Osteoblast (primary cell): ENCODE measurements at regions not wholly inside any gene's neighbourhood (a gene's known extent, or its start where the extent isn't known, plus 50 kb on each side); places are given as distances from the start of the nearest gene placed in this dataset.

Experiments used
- DNase-seq: peaks from one replicate; pipeline ENCODE4 v3.0.0; 2011; ENCODE audit warnings: low spot score, mixed read lengths; ENCODE audit not compliant: insufficient read length; ENCODE audit errors: missing footprints
- H2AFZ ChIP-seq: 2 replicates; pipeline ENCODE4 v1.6.0; 2011; ENCODE audit warnings: mild to moderate bottlenecking, low read length
- H3K27ac ChIP-seq: 2 replicates; pipeline ENCODE4 v1.5.1; 2011; ENCODE audit warnings: mild to moderate bottlenecking, low read depth, low read length, moderate library complexity
- H3K27me3 ChIP-seq: 2 replicates; pipeline ENCODE4 v1.6.0; 2012; ENCODE audit warnings: mild to moderate bottlenecking, control low read depth, inconsistent platforms, low read length, moderate library complexity; ENCODE audit not compliant: insufficient read depth
- H3K36me3 ChIP-seq: 2 replicates; pipeline ENCODE4 v1.5.1; 2011; ENCODE audit warnings: mild to moderate bottlenecking, low read length, control low read depth, moderate library complexity; ENCODE audit not compliant: insufficient read depth
- H3K4me1 ChIP-seq: 2 replicates; pipeline ENCODE4 v1.5.1; 2011; ENCODE audit warnings: mild to moderate bottlenecking, low read length, control low read depth, moderate library complexity; ENCODE audit not compliant: insufficient read depth
- H3K4me2 ChIP-seq: 2 replicates; pipeline ENCODE4 v1.6.0; 2011; ENCODE audit warnings: mild to moderate bottlenecking, low read length; ENCODE audit not compliant: insufficient read depth
- H3K4me3 ChIP-seq: fragments of 200-600 bp; sonication (generic); 3 replicates; pipeline ENCODE4 v1.5.1; 2012; ENCODE audit warnings: mild to moderate bottlenecking, low read length, inconsistent platforms; ENCODE audit not compliant: insufficient read depth
- H3K79me2 ChIP-seq: 2 replicates; pipeline ENCODE4 v1.6.0; 2012; ENCODE audit warnings: mild to moderate bottlenecking, low read length, control low read depth, inconsistent platforms; ENCODE audit not compliant: insufficient read depth
- H3K9me3 ChIP-seq: 2 replicates; pipeline ENCODE4 v1.5.1; 2011; ENCODE audit warnings: low read depth, low read length, control low read depth
- H4K20me1 ChIP-seq: 2 replicates; pipeline ENCODE4 v1.6.0; 2012; ENCODE audit warnings: mild to moderate bottlenecking, low read length, control low read depth; ENCODE audit not compliant: insufficient read depth
- CTCF ChIP-seq: IDR thresholded peaks from 2 replicates; pipeline ENCODE4 v1.5.1; 2011; ENCODE audit warnings: mild to moderate bottlenecking, low read depth, low read length, moderate library complexity; ENCODE audit errors: extremely low read depth

- Histone ChIP-seq H3K4me3 (no peak overlapping the region), H3K27me3 (no peaks in the 10 kb centered on the region), H4K20me1 (no peaks in the 10 kb centered on the region), H3K9me3 (no peaks in the 10 kb centered on the region), H3K79me2 (no peaks in the 10 kb centered on the region), H3K27ac (no peak overlapping the region), H3K4me2 (no peak overlapping the region), H2AFZ (no peak overlapping the region), H3K4me1 (no peaks in the 10 kb centered on the region), H3K36me3 (no peaks in the 10 kb centered on the region)
- TF ChIP-seq CTCF: no peak
- DNase-seq: no peak
Measured at GRCh38 chr3:13947912-13948311, 68.0 kb upstream of the WNT7A start.

- Histone ChIP-seq H4K20me1 (no peaks in the 10 kb centered on the region), H3K9me3 (no peaks in the 10 kb centered on the region), H2AFZ (no peak overlapping the region), H3K27ac (no peak overlapping the region), H3K4me2 (no peak overlapping the region), H3K4me3 (no peak overlapping the region), H3K4me1 (no peaks in the 10 kb centered on the region), H3K27me3 (no peaks in the 10 kb centered on the region), H3K79me2 (no peaks in the 10 kb centered on the region), H3K36me3 (no peaks in the 10 kb centered on the region)
- TF ChIP-seq CTCF: no peak
- no peak for DNase-seq
Measured at GRCh38 chr3:13939206-13939605, 59.3 kb upstream of the WNT7A start.

GRCh38 chr3:13937131-13937530 is 57.3 kb upstream of the WNT7A start:
- H4K20me1 ChIP-seq: no peaks in the 10 kb centered on the region
- no peak overlapping the region for H3K4me2 ChIP-seq
- H3K27ac ChIP-seq: no peak overlapping the region
- no peaks in the 10 kb centered on the region for H3K9me3 ChIP-seq
- no peak for TF ChIP-seq CTCF
- H3K27me3 ChIP-seq: no peaks in the 10 kb centered on the region
- no peaks in the 10 kb centered on the region for H3K36me3 ChIP-seq
- H2AFZ ChIP-seq: no peak overlapping the region
- no peaks in the 10 kb centered on the region for H3K79me2 ChIP-seq
- no peak overlapping the region for H3K4me3 ChIP-seq
- H3K4me1 ChIP-seq: no peaks in the 10 kb centered on the region
- DNase-seq: no peak

- no peaks in the 10 kb centered on the region for H3K79me2 ChIP-seq
- no peak overlapping the region for H2AFZ ChIP-seq
- no peak overlapping the region for H3K4me2 ChIP-seq
- H3K27ac ChIP-seq: no peak overlapping the region
- H3K9me3 ChIP-seq: no peaks in the 10 kb centered on the region
- no peak for DNase-seq
- no peaks in the 10 kb centered on the region for H3K36me3 ChIP-seq
- TF ChIP-seq CTCF: no peak
- H4K20me1 ChIP-seq: no peaks in the 10 kb centered on the region
- H3K4me3 ChIP-seq: no peak overlapping the region
- no peaks in the 10 kb centered on the region for H3K4me1 ChIP-seq
- no peaks in the 10 kb centered on the region for H3K27me3 ChIP-seq
Measured at GRCh38 chr3:13935494-13936094, 55.7 kb upstream of the WNT7A start.
